KMS-11 (cell line): ENCODE measurements at regions not wholly inside any gene's neighbourhood (a gene's known extent, or its start where the extent isn't known, plus 50 kb on each side); places are given as distances from the start of the nearest gene placed in this dataset.

Experiments used
- H2AFZ ChIP-seq: fragments of 200-600 bp; sonication (generic); 2 replicates; pipeline ENCODE4 v1.6.1; 2016; ENCODE audit warnings: antibody characterized with exemption, mixed run types, low read depth
- H3K27ac ChIP-seq: fragments of 200-600 bp; sonication (generic); 2 replicates; pipeline ENCODE4 v1.6.1; 2016; ENCODE audit warnings: mild to moderate bottlenecking, mixed run types
- H3K27me3 ChIP-seq: fragments of 200-600 bp; sonication (generic); 2 replicates; pipeline ENCODE4 v1.6.1; 2017; ENCODE audit warnings: mild to moderate bottlenecking, low read depth, mixed run types, moderate library complexity; ENCODE audit not compliant: insufficient read depth
- H3K36me3 ChIP-seq: fragments of 200-600 bp; sonication (generic); 2 replicates; pipeline ENCODE4 v1.6.1; 2017; ENCODE audit warnings: mild to moderate bottlenecking, mixed run types; ENCODE audit not compliant: insufficient read depth
- H3K4me1 ChIP-seq: fragments of 200-600 bp; sonication (generic); 2 replicates; pipeline ENCODE4 v1.6.1; 2016; ENCODE audit warnings: mild to moderate bottlenecking, low read depth, mixed run types; ENCODE audit not compliant: poor library complexity, severe bottlenecking
- H3K4me2 ChIP-seq: fragments of 200-600 bp; sonication (generic); 2 replicates; pipeline ENCODE4 v1.7.0; 2016; ENCODE audit warnings: mild to moderate bottlenecking, mixed run types
- H3K4me3 ChIP-seq: fragments of 200-600 bp; sonication (generic); IDR thresholded peaks from 2 replicates; pipeline ENCODE4 v1.6.1; 2017; ENCODE audit warnings: low read depth, low read length, mixed read lengths; ENCODE audit not compliant: insufficient read depth
- H3K79me2 ChIP-seq: fragments of 200-600 bp; sonication (generic); 2 replicates; pipeline ENCODE4 v1.6.1; 2016; ENCODE audit warnings: low read depth, mixed run types; ENCODE audit not compliant: insufficient read depth
- H3K9ac ChIP-seq: fragments of 200-600 bp; sonication (generic); 2 replicates; pipeline ENCODE4 v1.6.1; 2016; ENCODE audit warnings: mild to moderate bottlenecking, mixed run types
- H4K20me1 ChIP-seq: fragments of 200-600 bp; sonication (generic); 2 replicates; pipeline ENCODE4 v1.6.1; 2016; ENCODE audit warnings: mild to moderate bottlenecking, mixed run types; ENCODE audit not compliant: insufficient read depth
- TF ChIP-seq, protein P1 (sequence below): fragments of 200-600 bp; sonication (generic); conservative IDR thresholded peaks from 2 replicates; pipeline ENCODE4 v1.6.1; 2017; ENCODE audit warnings: low read depth, mild to moderate bottlenecking, antibody characterized with exemption, low read length, moderate library complexity, mixed read lengths

DNA sequence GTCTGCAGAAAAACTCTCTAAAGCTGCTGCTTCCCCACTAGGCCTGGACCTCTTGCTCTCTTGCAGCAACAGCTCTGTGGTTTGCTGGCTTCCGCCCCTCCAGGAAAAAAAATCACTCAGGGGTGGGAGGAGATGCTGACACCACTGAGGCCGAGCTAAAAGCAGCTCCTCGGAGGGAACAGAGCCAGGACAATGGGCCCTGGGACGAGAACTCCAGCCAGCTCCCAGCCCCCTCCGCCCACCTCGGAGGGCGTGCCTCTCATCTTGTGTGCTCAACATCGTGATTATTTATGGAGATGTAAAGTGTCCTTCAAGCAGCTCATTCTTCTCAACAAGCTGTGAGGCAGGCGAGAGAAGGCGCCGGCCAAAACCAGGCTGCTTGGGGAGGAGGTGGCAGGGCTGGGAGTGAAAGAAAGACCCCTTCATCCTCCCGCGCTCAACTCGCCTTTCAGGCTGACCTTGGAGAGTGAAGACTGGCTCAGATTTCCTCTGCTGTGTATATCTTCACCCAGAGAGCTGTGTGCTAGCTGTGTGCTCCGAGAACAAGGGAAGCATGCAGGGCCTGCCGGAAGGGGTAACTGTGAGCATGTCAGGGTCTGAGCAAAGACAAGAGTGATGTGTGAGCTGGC lies 53.5 kb upstream of the LRFN2 start:
- H3K4me2 ChIP-seq, result no peak overlapping the region
- H4K20me1 ChIP-seq, result no peaks in the 10 kb centered on the region
- no peaks in the 10 kb centered on the region for H3K4me1 ChIP-seq
- no peaks in the 10 kb centered on the region for H3K79me2 ChIP-seq
- TF ChIP-seq, protein P1, sequence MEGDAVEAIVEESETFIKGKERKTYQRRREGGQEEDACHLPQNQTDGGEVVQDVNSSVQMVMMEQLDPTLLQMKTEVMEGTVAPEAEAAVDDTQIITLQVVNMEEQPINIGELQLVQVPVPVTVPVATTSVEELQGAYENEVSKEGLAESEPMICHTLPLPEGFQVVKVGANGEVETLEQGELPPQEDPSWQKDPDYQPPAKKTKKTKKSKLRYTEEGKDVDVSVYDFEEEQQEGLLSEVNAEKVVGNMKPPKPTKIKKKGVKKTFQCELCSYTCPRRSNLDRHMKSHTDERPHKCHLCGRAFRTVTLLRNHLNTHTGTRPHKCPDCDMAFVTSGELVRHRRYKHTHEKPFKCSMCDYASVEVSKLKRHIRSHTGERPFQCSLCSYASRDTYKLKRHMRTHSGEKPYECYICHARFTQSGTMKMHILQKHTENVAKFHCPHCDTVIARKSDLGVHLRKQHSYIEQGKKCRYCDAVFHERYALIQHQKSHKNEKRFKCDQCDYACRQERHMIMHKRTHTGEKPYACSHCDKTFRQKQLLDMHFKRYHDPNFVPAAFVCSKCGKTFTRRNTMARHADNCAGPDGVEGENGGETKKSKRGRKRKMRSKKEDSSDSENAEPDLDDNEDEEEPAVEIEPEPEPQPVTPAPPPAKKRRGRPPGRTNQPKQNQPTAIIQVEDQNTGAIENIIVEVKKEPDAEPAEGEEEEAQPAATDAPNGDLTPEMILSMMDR, result no peak
- H3K27ac ChIP-seq, result no peak overlapping the region
- H3K4me3 ChIP-seq, result no peak overlapping the region
- H3K9ac ChIP-seq, result no peak overlapping the region
- H3K27me3 ChIP-seq, result no peaks in the 10 kb centered on the region
- H3K36me3 ChIP-seq, result no peaks in the 10 kb centered on the region
- no peak overlapping the region for H2AFZ ChIP-seq
